MM.1S (cell line): ENCODE measurements at regions not wholly inside any gene's neighbourhood (a gene's known extent, or its start where the extent isn't known, plus 50 kb on each side); places are given as distances from the start of the nearest gene placed in this dataset.

Experiments used
- EZH2 ChIP-seq: fragments of 300-600 bp; sonication (generic); optimal IDR thresholded peaks from 2 replicates; pipeline ENCODE3; 2017; ENCODE audit warnings: low read depth, mild to moderate bottlenecking, antibody characterized with exemption, low read length, mixed read lengths
- TF ChIP-seq, protein P1 (sequence below): fragments of 300-600 bp; sonication (generic); IDR thresholded peaks from 2 replicates; pipeline ENCODE4 v1.5.1; 2016; ENCODE audit warnings: antibody characterized with exemption, low read length, mixed read lengths

DNA sequence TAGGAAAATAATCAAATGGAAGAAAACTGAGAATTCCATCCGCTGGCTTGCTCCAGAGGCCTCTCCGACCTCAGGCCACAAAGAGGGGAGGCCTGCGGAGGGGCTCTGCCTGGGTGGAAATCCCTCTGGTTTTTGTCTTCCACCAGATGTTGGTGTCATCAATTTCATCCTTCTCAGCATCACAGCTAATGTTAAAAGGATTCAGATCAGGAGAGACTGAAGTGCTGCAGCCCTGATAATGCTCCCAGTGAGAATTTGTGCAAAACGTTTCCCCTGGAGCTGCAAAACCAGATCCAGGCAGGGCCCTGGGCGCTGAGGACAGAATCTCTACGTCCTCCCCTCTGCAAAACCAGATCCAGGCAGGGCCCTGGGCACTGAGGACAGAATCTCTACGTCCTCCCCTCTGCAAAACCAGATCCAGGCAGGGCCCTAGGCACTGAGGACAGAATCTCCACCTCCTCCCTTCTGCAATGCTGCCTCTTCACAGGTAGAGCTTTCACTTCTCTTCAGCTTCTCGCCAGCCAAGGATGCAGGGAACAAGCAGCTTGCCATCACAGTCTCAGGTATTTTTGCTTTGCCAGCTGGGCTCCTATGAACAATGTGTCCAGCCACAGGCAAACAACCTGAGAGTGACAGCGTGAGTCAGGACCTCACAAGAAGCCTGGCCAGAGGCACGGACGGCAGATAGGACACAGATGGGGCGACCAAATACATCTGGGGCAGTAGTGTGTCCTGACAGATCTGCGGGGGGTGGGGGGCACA, 81.2 kb downstream of the TMEM18 start:
- TF ChIP-seq, protein P1, sequence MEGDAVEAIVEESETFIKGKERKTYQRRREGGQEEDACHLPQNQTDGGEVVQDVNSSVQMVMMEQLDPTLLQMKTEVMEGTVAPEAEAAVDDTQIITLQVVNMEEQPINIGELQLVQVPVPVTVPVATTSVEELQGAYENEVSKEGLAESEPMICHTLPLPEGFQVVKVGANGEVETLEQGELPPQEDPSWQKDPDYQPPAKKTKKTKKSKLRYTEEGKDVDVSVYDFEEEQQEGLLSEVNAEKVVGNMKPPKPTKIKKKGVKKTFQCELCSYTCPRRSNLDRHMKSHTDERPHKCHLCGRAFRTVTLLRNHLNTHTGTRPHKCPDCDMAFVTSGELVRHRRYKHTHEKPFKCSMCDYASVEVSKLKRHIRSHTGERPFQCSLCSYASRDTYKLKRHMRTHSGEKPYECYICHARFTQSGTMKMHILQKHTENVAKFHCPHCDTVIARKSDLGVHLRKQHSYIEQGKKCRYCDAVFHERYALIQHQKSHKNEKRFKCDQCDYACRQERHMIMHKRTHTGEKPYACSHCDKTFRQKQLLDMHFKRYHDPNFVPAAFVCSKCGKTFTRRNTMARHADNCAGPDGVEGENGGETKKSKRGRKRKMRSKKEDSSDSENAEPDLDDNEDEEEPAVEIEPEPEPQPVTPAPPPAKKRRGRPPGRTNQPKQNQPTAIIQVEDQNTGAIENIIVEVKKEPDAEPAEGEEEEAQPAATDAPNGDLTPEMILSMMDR, result no peak
- no peak for TF ChIP-seq EZH2
